Limb (tissue), 2 donors: ENCODE measurements at regions not wholly inside any gene's neighbourhood (a gene's known extent, or its start where the extent isn't known, plus 50 kb on each side); places are given as distances from the start of the nearest gene placed in this dataset.

Experiments
- DNase-seq, 2 donors: peaks; one replicate each; pipeline ENCODE4 v3.0.0-alpha.2; 2016; ENCODE audit errors: extremely low spot score in 2 of 2

DNA sequence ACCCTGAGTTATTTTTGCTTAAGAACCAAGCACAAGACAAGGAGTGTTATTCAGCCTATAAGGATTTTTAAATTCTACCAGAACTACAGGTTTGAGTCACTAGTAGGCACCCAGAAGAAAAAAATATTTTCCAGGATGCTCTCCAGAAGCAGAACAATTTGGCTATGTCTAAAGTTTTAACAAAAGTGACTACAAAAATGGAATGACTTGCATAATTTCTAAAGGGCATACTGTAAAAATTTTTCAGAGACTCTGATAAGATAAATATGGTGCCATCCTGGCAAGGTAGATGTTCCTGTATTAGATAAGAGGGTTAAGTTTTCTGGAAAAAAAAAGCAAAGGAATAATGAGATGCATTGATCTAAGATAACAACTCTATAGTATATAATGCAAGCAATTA is 68.6 kb upstream of the FAM9A start:
- no peak for DNase-seq

DNA sequence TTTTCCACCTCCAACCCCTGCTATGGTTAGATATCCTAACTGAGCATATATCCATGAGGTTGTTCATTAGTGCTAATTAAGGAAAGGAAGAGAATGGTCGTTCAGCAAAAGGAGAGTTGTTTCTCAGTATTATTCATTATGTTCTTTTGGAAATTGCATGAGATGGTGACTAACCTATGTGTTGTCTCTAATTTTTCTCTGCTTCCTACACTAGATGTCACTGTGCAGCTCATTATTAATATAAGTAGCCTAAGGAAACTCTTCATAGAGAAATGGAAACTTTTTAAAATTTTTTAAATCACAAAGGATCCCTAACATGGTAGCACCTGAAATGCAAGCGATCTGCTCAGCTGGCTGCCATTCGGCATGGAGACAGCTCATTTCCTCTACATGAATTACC is 67.7 kb upstream of the FAM9A start:
- peak in 1 of 2 donors; percentile 42 for DNase-seq

DNA sequence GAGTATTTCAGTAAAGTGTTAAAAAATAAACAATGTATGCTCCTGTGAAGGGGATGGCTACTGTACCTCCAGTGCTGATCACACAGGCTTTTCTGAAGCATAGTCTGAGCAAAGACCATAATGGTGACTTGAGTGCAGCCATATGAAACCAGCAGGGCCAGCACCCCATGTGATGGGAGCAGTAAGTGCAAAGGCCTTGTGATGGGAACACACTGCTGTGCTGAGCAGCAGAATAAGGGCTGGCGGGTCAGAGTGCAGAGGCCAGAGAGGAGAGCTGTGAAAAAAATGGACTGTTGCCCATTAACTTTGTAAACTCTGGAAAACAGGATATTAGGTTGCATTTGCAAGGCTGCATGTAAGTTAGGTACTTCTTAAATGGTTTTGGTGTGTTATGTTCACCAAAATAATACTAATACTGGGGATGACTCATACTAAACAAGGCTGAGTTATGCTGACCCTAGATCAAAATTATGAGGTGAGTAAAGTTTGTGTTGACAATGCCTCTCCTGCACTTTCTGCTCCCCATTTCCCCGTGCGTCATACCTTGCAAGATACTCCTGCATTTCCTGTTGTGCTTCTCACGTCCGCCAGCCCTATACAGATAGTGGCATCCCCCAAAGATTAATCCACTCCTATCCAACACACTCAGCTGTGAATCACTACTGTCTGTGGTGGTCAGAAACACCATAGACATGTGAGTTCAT is 67.0 kb upstream of the FAM9A start:
- no peak for DNase-seq

DNA sequence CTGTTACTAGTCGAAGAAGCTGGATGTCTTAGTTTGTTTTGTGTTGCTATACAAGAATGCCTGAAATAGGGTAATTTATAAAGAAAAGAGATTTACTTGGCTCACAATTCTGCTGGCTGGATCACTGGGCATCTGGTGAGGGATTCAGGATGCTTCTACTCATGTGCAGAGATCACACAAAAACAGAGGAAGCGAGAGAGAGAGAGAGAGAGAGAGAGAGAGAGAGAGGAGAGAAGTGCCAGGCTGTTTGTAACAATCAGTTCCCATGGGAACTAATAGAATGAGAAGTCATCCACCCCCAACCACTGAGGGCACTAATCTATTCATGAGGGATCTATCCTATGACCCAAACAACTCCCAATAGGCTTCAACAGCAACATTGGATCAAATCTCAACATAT is 66.2 kb upstream of the FAM9A start:
- DNase-seq, result no peak

DNA sequence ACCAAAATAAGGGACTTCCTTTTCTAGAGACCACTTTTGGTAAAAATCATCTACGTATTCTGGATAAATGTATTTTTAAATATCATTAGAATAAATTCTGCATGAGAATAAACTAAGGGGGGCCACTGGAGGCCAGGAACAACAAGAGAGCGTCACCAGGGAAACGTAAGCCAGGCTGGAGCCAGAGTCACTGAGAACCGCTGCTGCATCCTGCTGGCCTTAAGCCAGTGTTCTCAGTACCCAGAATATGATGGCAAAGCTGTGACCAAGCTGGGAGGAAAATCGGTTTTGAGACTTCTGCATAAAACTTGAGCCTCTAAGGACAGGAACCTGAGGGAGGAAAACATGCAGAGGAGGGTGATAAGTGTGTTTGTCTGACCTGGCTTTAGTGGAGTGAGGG is 63.0 kb upstream of the FAM9A start:
- DNase-seq, result no peak

DNA sequence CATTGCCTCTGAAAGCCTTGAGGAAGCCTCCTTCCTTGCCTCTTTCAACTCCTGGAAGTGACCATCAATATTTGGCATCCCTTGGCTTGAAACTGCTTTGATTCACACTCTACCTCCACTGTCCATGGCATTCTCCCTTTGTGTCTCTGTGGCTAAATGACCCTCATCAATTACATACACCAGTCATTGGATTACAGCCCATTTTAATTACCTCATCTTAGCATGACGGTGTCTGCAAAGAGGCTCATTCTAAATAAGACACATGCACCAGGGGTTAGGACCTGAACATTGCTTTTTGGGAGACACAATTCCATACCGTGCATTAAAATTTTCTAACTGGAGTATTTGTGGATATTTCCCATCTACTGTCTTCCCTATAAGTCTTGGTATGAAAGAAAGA is 60.7 kb upstream of the FAM9A start:
- DNase-seq, result no peak

DNA sequence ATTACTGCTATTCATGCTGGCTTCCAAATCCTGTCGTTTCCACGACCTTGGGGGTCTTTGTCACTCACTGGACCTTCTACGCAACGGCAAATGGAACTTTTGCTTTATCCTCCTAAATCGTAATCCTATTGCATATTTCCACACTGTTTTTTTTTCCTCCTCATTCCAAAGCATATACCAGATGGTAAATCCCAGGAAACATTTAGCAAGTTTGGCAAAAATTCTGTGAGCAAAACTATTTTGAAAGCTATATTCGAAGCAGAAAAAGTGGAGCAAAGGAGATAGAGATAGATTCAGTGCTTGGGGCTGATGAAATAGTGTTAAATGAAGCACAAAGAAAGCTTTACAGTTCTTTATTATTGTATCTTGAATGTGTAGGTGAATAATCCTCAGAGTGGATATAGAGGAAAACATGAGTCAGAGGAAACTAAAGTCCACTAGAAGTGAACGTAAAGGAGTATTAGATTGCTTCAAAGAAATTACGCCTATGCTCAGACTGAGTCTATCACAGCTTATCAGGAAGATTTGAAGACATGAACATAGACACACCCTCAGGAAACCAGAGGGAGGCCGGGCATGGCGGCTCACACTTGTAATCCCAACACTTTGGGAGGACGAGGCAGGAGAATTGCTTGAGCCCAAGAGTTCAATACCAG is 50.2 kb upstream of the FAM9A start:
- DNase-seq, result no peak
